ENCODE measurements at regions not wholly inside any gene's neighbourhood (a gene's known extent, or its start where the extent isn't known, plus 50 kb on each side); places are given as distances from the start of the nearest gene placed in this dataset.

GRCh38 chr19:28785971-28786370 is 427.0 kb downstream of the UQCRFS1 start (continued):
- no peak for TF ChIP-seq MXI1 (IDR thresholded peaks at IDR 0.05; ENCODE audit: low read depth, low read length)

GRCh38 chr19:28764066-28764465 is 448.9 kb downstream of the UQCRFS1 start:
- BruUV-seq (replicated peaks): no TSS peak
- DNase-seq (ENCODE audit: low read depth, low spot score) (no peak), FAIRE-seq (no peak), ATAC-seq (no peak)
- CTCF ChIA-PET: interaction anchor here (0.6 kb wide), 1 partner anchor 11 kb away, joined by 3 read pairs; no protein-coding TSS in a partner anchor
- H3K4me2 ChIP-seq (ENCODE audit: control insufficient read depth, insufficient read depth): no peak overlapping the region
- no peak overlapping the region for H3K27ac ChIP-seq (ENCODE audit: control insufficient read depth, insufficient read depth)
- H3K79me2 ChIP-seq (ENCODE audit: control insufficient read depth, insufficient read depth, low read length): no peaks in the 10 kb centered on the region
- RAD21 ChIA-PET (ENCODE audit: unreplicated experiment): no interaction called here
- no peaks in the 10 kb centered on the region for H3K27me3 ChIP-seq (replicated peaks in 1 of 2; ENCODE audit: control insufficient read depth in 2 of 2, insufficient read depth in 2 of 2, low read length in 1 of 2)
- no peak overlapping the region for H3K4me3 ChIP-seq
- in situ Hi-C loops (cut with MboI): no loop called here
- H3K9ac ChIP-seq (ENCODE audit: control insufficient read depth, insufficient read depth, low read length): no peak overlapping the region
- H4K20me1 ChIP-seq (ENCODE audit: control insufficient read depth, insufficient read depth): no peaks in the 10 kb centered on the region
- H3K9me3 ChIP-seq (replicated peaks; ENCODE audit: control insufficient read depth, insufficient read depth, low read length): no peaks in the 10 kb centered on the region
- no peaks in the 10 kb centered on the region for H3K36me3 ChIP-seq (ENCODE audit: control insufficient read depth in 2 of 2, insufficient read depth in 2 of 2, low read length in 1 of 2)
- SMC1A ChIA-PET (ENCODE audit: uncharacterized antibody, unreplicated experiment): no interaction called here
- no peak overlapping the region for H2AFZ ChIP-seq (ENCODE audit: control insufficient read depth, low read depth, low read length)
- intact Hi-C loops (cut with micrococcal nuclease; ENCODE audit: unreplicated experiment): no loop called here
- H3K4me1 ChIP-seq (ENCODE audit: control insufficient read depth, insufficient read depth, low read length): no peaks in the 10 kb centered on the region
- POLR2A ChIA-PET: no interaction called here
- TF ChIP-seq SUPT20H (IDR thresholded peaks at IDR 0.05; ENCODE audit: borderline replicate concordance, control insufficient read depth, low read depth, low read length) (no peak), NKRF (conservative IDR thresholded peaks at IDR 0.05) (no peak), BCLAF1 (IDR thresholded peaks at IDR 0.05) (no peak), PML (IDR thresholded peaks at IDR 0.05; ENCODE audit: low read length) (no peak), CREB1 (IDR thresholded peaks at IDR 0.05; ENCODE audit: low read depth) (no peak), NBN (IDR thresholded peaks at IDR 0.05) (no peak), ATF3 (IDR thresholded peaks at IDR 0.05; ENCODE audit: borderline replicate concordance, extremely low read depth, low read depth, low read length) (no peak), ZBED1 (IDR thresholded peaks at IDR 0.05; ENCODE audit: borderline replicate concordance) (no peak), ZBTB4 (CRISPR knock-in tag; IDR thresholded peaks at IDR 0.05) (no peak), RAD51 (IDR thresholded peaks at IDR 0.05) (no peak), YY1 (IDR thresholded peaks at IDR 0.05; ENCODE audit: low read depth, low read length) (no peak), KAT2A (conservative IDR thresholded peaks at IDR 0.05; ENCODE audit: control insufficient read depth, low read depth, low read length) (no peak)
